ENCODE measurements at regions not wholly inside any gene's neighbourhood (a gene's known extent, or its start where the extent isn't known, plus 50 kb on each side); places are given as distances from the start of the nearest gene placed in this dataset.

DNA sequence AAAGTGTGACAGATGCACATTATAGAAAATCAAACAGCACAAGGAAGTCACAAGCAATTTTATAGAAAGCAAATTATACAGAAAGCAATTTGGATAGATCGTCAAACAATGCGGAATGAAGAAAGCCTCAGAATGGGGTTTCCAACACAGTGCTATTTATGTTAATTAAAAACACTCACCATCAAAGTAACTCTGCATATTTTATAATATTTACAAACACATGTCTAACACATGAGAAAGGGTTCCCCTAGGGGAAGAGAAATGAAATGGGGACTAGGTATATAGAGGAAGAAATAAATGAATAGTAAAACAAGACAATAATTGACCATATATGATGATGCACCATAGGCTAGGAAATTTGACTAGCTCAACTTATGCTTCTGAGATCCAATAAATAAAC lies 171.2 kb upstream of the XYLT1 start:
- no peak for DNase-seq

- DNase-seq, result no peak
Measured at GRCh38 chr16:17638134-17638533, 167.4 kb upstream of the XYLT1 start.

GRCh38 chr16:17635183-17635582 lies 164.4 kb upstream of the XYLT1 start:
- no peak for DNase-seq

DNA sequence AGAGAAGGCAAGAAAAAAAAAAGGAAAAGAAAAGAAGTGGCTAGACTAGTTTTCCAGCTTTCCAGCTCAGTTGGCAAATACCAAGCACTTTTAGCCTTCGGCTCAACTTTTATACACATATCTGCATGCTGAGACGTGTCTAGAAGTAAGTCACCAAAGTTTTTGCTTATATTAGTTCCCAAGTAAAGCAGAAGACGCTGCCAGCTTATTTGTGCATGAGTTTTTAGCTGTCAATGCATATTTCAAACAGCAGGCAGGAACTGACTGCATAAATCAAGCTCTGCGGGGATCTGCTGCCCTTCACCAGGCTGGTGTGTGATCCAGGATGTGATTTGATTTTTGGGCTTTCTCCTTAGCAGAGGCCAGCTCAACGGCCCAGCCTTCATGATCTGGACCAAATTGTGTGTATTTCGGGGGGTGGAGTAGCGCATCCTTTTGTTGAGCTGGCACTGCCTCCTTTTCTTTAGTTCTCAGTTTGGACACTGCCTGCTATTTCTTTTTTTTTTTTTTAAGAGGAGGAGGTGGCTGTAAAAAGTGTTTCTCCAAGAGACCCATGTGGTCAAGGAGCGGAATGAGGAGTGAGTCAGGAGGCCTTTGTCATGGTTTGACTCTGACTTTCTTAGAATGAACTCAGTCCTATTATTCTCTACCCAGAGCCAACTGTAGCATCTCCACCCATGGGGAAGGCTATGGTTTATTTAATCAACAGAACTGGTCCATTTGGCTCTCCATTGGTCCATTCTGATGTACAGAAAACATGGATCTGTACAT lies 162.6 kb upstream of the XYLT1 start:
- no peak for DNase-seq

DNA sequence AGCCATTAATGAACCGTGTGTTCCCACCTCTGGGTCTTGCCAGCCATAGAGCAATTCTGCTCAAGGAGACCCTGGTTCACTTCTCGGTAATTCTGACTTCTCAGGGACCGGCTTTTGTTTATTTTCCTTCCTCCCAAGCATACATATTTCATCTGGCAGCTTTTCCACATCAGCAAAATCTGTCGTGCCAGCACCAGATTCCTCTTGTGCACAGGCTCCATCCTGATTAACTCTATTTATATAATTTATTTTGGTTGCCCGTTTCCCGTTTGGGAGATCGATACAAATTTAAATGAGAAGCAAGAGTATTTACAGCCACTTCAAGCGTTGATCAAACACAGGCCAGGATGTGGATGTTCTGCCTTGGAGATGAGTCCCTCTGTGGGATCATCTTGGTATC lies 161.9 kb upstream of the XYLT1 start:
- no peak for DNase-seq

DNA sequence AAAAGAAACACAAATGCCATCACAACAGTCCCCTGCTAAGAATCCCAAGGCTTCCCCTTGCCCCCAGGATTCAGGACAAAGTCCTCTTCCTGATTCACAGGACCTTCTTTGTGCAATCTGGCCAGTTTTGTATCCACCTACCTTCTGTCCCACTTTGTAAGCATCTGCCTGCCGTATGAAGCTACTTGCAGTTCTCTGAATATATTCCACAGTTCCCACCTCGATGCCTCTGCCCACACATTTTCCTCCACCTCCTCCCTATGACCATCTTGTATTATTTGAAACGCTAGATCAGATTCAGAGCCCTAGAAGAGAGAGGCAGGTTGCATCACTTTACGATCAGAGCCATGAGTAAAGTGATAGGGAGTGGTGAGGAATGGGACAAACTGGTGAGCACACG lies 159.2 kb upstream of the XYLT1 start:
- DNase-seq, result no peak

- DNase-seq, result no peak
Measured at GRCh38 chr16:17628983-17629382, 158.2 kb upstream of the XYLT1 start.

- DNase-seq, result no peak
Measured at GRCh38 chr16:17622366-17622765, 151.6 kb upstream of the XYLT1 start.

DNA sequence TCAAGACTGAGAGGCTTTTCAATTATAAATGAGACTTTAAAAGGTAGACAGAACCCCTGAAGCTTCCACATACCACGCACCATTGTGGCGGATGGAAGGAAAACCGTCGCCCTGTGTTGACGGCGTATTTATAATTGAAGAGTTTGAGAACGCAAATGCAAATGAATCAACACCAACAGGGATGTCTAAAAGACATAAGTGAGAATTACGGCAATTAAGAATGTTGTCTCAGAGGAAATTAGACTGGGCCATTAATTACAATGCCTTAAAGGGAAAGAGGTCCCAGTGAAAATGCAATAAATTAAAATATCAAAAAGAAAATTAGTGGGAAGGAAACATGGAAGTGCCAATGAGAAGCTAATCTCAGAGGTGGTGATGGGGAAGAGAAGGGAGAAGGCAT lies 148.5 kb upstream of the XYLT1 start:
- no peak for DNase-seq

DNA sequence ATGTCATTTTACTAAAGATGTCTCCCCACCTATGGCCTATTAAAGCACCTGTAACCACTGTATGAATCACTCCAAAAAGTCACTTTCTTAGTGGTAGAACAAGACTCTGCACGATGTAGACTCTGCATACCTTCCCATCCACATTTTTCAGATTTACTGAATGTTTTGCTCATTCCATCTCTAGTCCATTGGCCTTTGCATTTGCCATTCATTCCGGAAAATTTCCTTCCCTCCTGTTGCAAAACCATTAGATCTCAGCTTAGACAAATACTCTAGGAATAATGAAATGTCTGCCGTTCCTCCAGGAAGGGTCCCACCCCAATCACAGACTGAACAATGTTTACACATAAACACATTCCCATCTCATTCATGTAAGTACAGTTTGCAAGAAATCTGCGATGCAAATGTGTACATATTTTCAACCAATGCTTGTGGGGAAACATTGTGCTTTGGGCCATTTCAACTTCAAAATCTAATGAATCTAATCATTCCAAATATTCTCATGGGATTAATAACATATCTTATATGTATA lies 146.3 kb upstream of the XYLT1 start:
- DNase-seq, result no peak

- DNase-seq, result no peak
Measured at GRCh38 chr16:17612336-17612735, 141.6 kb upstream of the XYLT1 start.

GRCh38 chr16:17607609-17608008 lies 136.8 kb upstream of the XYLT1 start:
- no peak for DNase-seq

DNA sequence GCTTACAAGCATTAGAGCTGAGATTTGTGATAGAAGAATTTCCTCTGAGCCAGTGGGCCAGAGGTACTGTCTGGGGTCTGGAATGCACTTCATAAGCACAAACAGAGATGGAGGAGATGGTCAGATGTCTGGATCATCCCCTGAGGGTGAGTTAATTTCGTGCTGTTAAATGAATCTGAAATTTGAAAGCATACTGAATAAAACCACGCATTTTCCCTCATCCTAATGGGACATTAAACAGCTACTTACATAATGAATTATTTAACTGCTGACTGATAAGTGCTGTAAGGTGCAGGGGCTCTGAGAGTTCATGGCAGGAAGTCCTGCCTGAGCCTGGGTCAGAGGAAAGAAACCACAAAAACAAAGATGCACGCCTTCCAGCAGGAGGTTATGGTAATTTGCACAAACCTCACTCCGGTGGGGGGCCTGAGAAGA lies 136.3 kb upstream of the XYLT1 start:
- no peak for DNase-seq

DNA sequence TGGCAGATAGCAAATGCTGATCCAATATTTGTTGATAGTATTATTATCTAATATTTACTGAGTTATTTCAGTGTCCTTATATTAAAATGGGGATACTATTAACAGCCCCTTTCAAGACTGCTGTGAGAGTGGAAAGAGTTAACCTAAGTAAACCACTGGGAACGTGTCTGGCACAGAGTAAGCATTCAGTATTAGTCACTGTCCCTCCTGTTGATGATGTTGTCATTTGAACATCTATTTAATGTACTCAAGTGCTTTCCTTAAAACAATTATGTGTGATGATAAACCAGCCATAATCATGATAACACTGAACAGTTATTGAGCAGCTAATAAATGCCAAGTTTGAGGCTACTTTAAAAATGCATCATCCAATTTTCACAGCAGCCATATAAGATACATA lies 135.7 kb upstream of the XYLT1 start:
- DNase-seq, result no peak

- no peak for DNase-seq
Measured at GRCh38 chr16:17605784-17606183, 135.0 kb upstream of the XYLT1 start.

DNA sequence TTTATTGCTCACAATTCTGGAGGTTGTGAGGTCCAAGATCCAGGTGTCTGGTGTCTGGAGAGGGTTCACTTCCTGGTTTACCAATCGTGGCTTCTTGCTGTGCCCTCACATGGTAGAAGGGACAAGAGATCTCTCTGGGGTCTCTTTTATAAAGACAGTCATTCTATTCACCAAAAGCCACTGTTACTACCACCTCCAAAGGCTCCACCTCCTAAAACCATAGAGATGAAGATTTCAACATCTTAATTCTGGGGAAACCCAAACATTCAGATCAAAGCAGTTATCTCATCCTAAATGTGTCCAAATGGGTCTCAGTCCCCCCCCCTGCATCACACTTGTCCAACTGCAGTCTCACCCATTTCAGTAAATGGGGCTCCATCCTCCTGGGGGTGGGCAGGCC lies 132.9 kb upstream of the XYLT1 start:
- no peak for DNase-seq

GRCh38 chr16:17602678-17603077 lies 131.9 kb upstream of the XYLT1 start:
- no peak for DNase-seq

GRCh38 chr16:17598968-17599367 lies 128.2 kb upstream of the XYLT1 start:
- DNase-seq, result no peak

DNA sequence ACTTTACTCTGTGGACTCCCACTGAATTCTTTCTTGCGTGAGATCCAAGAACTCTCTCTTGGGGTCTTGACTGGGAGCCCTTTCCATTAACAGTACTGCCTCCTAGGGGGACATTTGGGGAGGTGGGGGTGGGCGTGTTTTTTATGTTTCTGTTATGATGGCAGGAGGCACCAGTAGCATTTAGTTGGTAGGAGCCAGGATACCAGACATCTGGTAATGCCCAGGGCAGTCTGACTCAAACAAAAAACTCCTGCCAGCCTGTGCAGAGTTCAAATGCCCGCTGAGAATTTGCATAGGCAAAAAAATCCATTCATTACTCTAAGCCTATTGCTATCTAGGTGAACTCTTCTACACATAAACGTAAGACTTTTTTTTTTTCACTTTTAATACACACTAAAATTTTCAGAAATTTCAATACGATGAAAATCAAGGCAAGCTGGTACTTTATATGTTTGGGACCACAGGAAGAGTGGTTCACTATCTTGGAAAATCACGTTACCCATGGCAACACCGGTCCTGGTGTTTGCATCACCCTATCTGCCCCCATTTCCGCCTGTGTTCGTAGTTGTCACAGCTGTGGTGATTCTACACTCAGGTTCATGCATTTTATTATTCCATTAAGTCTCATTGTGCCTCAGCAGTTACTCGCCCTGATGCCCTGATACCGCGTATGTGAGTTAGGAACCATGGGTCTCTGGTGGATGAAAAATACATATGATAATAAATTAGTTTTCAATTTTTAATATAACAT lies 121.1 kb upstream of the XYLT1 start:
- DNase-seq, result no peak

GRCh38 chr16:17590711-17591654 lies 120.2 kb upstream of the XYLT1 start:
- no peak for DNase-seq

DNA sequence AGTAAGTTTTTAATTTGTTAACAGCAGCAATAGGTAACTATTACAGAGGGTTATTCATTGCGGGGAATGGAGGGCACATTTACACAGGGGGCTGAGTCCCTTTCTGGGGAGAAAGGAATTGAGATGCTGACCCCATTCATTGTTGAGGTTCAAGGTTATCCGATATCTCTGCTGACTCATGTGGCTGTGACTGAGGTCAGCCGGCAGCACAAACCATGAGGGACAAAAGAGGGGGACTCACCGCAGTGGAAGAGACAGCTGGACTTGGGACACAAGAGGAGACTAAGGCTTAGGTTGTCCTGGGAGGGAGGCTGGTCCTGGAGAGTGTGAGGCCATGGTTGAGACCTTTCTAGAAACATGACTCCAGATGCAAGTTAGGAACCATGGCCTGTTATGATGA lies 119.1 kb upstream of the XYLT1 start:
- no peak for DNase-seq

DNA sequence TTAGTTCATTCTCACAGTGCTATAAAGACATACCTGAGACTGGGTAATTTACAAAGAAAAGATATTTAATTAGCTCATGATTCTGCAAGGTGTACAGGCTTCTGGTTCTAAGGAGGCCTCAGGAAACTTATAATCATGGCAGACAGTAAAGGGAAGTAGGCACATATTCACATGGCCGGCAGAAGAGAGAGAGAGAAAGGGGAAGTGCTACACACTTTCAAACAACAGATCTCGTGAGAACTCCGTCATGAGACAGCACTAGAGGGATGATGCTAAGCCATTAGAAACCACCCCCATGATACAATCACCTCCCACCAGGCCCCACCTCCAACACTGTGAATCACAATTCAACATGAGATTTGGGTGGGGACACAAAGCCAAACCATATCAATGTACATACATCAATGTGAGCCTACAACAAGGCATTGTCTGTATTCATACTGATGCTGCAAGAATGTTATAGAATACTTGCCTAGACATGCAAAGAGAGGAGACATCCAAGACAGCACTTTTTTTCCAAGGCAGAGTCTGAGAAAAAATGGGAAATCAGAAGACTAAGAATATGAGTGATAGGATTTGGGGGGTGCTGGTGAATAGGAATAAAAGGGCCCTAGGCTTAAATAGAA lies 114.8 kb upstream of the XYLT1 start:
- no peak for DNase-seq
